Right kidney (tissue), 1 donor: ENCODE measurements at regions not wholly inside any gene's neighbourhood (a gene's known extent, or its start where the extent isn't known, plus 50 kb on each side); places are given as distances from the start of the nearest gene placed in this dataset.

Experiments used
- DNase-seq: peaks from one replicate; pipeline ENCODE4 v3.0.0-alpha.2; 2016

GRCh38 chr3:104519468-104520227 is 847.1 kb upstream of the ALCAM start:
- no peak for DNase-seq

- DNase-seq = no peak
Measured at GRCh38 chr3:104520228-104520655, 846.5 kb upstream of the ALCAM start.

- DNase-seq = no peak
Measured at GRCh38 chr3:104521606-104522336, 844.9 kb upstream of the ALCAM start.

- no peak for DNase-seq
Measured at GRCh38 chr3:104523136-104523535, 843.6 kb upstream of the ALCAM start.

GRCh38 chr3:104526901-104527401 is 839.8 kb upstream of the ALCAM start:
- DNase-seq = no peak

- DNase-seq = no peak
Measured at GRCh38 chr3:104530934-104531333, 835.8 kb upstream of the ALCAM start.

GRCh38 chr3:104536715-104537114 is 830.0 kb upstream of the ALCAM start:
- no peak for DNase-seq

- no peak for DNase-seq
Measured at GRCh38 chr3:104537323-104537722, 829.4 kb upstream of the ALCAM start.

- no peak for DNase-seq
Measured at GRCh38 chr3:104546301-104546700, 820.4 kb upstream of the ALCAM start.

- no peak for DNase-seq
Measured at GRCh38 chr3:104547031-104547430, 819.7 kb upstream of the ALCAM start.

- no peak for DNase-seq
Measured at GRCh38 chr3:104548401-104548800, 818.3 kb upstream of the ALCAM start.

- DNase-seq = no peak
Measured at GRCh38 chr3:104549099-104549714, 817.5 kb upstream of the ALCAM start.

GRCh38 chr3:104553121-104553520 is 813.6 kb upstream of the ALCAM start:
- DNase-seq = no peak

GRCh38 chr3:104554425-104554824 is 812.3 kb upstream of the ALCAM start:
- no peak for DNase-seq

- no peak for DNase-seq
Measured at GRCh38 chr3:104555728-104556127, 811.0 kb upstream of the ALCAM start.

- no peak for DNase-seq
Measured at GRCh38 chr3:104556372-104557078, 810.2 kb upstream of the ALCAM start.

GRCh38 chr3:104561324-104561723 is 805.4 kb upstream of the ALCAM start:
- DNase-seq = no peak

- DNase-seq = no peak
Measured at GRCh38 chr3:104564045-104564643, 802.6 kb upstream of the ALCAM start.

GRCh38 chr3:104566054-104566453 is 800.7 kb upstream of the ALCAM start:
- no peak for DNase-seq

- no peak for DNase-seq
Measured at GRCh38 chr3:104575634-104576033, 791.1 kb upstream of the ALCAM start.

GRCh38 chr3:104578558-104578957 is 788.2 kb upstream of the ALCAM start:
- no peak for DNase-seq

- DNase-seq = no peak
Measured at GRCh38 chr3:104582092-104582491, 784.6 kb upstream of the ALCAM start.
